NCI-H526 (cell line): ENCODE measurements at regions not wholly inside any gene's neighbourhood (a gene's known extent, or its start where the extent isn't known, plus 50 kb on each side); places are given as distances from the start of the nearest gene placed in this dataset.
"Not testable (repeated sequence)": the region's sequence is repeated elsewhere in the genome, so short reads cannot be mapped to it uniquely, and the experiment has no call there.

Experiments
- DNase-seq, 2 experiments: peaks; one replicate each; lab custom pipeline; 2025; lab: John Stamatoyannopoulos, UW

- DNase-seq: peak in 1 of 2 experiments; percentile 49
Observed at GRCh38 chr19:28563964-28564921, 648.7 kb downstream of the UQCRFS1 start.

GRCh38 chr19:28560786-28561185, 652.2 kb downstream of the UQCRFS1 start:
- DNase-seq: no peak

- DNase-seq: no peak
Observed at GRCh38 chr19:28558783-28559182, 654.2 kb downstream of the UQCRFS1 start.

GRCh38 chr19:28556371-28556770, 656.6 kb downstream of the UQCRFS1 start:
- DNase-seq: no peak

- no peak for DNase-seq
Observed at GRCh38 chr19:28555317-28555716, 657.6 kb downstream of the UQCRFS1 start.

GRCh38 chr19:28554321-28555091, 658.4 kb downstream of the UQCRFS1 start:
- DNase-seq: no peak

GRCh38 chr19:28553764-28554163, 659.2 kb downstream of the UQCRFS1 start:
- DNase-seq: no peak

GRCh38 chr19:28553005-28553404, 659.9 kb downstream of the UQCRFS1 start:
- DNase-seq: no peak

GRCh38 chr19:28549680-28550277, 663.2 kb downstream of the UQCRFS1 start:
- no peak for DNase-seq

GRCh38 chr19:28546148-28546685, 666.7 kb downstream of the UQCRFS1 start:
- no peak for DNase-seq

GRCh38 chr19:28545397-28545796, 667.6 kb downstream of the UQCRFS1 start:
- not testable (repeated sequence) for DNase-seq

GRCh38 chr19:28544451-28545261, 668.3 kb downstream of the UQCRFS1 start:
- no peak for DNase-seq

- DNase-seq: no peak
Observed at GRCh38 chr19:28543244-28543776, 669.6 kb downstream of the UQCRFS1 start.

- DNase-seq: no peak
Observed at GRCh38 chr19:28542394-28543243, 670.3 kb downstream of the UQCRFS1 start.

- DNase-seq: no peak
Observed at GRCh38 chr19:28541602-28542393, 671.2 kb downstream of the UQCRFS1 start.

GRCh38 chr19:28541029-28541428, 671.9 kb downstream of the UQCRFS1 start:
- no peak for DNase-seq

GRCh38 chr19:28540385-28540784, 672.6 kb downstream of the UQCRFS1 start:
- not testable (repeated sequence) for DNase-seq

- no peak for DNase-seq
Observed at GRCh38 chr19:28539759-28540158, 673.2 kb downstream of the UQCRFS1 start.

- not testable (repeated sequence) for DNase-seq
Observed at GRCh38 chr19:28538579-28538978, 674.4 kb downstream of the UQCRFS1 start.
